ENCODE measurements at regions not wholly inside any gene's neighbourhood (a gene's known extent, or its start where the extent isn't known, plus 50 kb on each side); places are given as distances from the start of the nearest gene placed in this dataset.

GRCh38 chr9:99737649-99738048, 84.0 kb upstream of the NR4A3 start:
- TF ChIP-seq POLR2AphosphoS5 (IDR thresholded peaks at IDR 0.05; ENCODE audit: low read depth, low read length) (no peak), POLR2A (IDR thresholded peaks at IDR 0.05; ENCODE audit: low read depth, low read length) (no peak)

Measured in GM12891 (cell line).